CD4-positive, alpha-beta T cell treated with Interleukin-15 for 1 hour (primary cell): ENCODE measurements at regions not wholly inside any gene's neighbourhood (a gene's known extent, or its start where the extent isn't known, plus 50 kb on each side); places are given as distances from the start of the nearest gene placed in this dataset.

ENCODE experiments used
- DNase-seq: peaks from one replicate; pipeline ENCODE4 v3.0.0-alpha.2; 2020

DNA sequence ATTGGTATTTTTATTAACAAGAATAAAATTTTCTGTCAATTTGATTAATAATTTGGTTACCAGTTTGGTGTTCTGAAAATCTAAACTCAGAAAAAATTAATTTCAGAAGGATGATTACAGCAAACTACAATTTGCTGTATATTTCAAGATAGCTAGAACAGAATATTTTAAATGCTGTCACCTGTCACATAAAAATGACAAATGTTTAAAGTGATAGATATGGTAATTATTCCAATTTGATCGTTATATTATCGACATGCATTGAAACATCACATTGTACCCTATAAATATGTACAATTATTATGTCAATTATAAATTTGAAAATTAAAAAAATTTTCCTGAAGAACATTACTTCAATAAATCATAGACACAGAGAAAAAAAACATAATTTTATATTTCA, 56.9 kb upstream of the SLITRK5 start:
- DNase-seq = no peak
